ENCODE measurements at regions not wholly inside any gene's neighbourhood (a gene's known extent, or its start where the extent isn't known, plus 50 kb on each side); places are given as distances from the start of the nearest gene placed in this dataset.

DNA sequence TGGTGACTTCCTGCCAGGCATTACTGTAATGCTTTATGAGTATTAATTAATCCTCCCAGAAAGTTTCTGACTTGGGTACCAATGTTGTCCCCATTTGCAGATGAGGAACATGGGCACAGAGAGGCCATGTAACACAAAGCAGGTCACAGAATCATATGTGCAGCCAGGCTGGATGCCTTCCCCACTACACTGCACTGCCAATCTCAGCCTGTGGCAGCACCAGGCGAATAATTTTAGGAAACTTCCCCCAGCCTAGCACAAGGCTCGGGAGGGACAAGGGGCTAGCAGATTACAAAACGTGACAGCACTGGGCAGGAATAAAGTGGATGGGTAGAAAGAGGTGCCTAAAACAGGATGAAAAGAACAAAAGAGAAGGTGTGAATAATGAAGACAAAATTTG lies 331.7 kb upstream of the PROX1 start:
- TF ChIP-seq, protein P1, sequence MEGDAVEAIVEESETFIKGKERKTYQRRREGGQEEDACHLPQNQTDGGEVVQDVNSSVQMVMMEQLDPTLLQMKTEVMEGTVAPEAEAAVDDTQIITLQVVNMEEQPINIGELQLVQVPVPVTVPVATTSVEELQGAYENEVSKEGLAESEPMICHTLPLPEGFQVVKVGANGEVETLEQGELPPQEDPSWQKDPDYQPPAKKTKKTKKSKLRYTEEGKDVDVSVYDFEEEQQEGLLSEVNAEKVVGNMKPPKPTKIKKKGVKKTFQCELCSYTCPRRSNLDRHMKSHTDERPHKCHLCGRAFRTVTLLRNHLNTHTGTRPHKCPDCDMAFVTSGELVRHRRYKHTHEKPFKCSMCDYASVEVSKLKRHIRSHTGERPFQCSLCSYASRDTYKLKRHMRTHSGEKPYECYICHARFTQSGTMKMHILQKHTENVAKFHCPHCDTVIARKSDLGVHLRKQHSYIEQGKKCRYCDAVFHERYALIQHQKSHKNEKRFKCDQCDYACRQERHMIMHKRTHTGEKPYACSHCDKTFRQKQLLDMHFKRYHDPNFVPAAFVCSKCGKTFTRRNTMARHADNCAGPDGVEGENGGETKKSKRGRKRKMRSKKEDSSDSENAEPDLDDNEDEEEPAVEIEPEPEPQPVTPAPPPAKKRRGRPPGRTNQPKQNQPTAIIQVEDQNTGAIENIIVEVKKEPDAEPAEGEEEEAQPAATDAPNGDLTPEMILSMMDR (IDR thresholded peaks at IDR 0.05) = no peak
- Histone ChIP-seq H3K4me1 (peaks cover 3% of the 10 kb centered on the region), H3K4me3 (no peak overlapping the region), H3K9me3 (no peaks in the 10 kb centered on the region), H3K27me3 (ENCODE audit: insufficient read depth in 3 of 3, low read length in 2 of 3) (no peaks in the 10 kb centered on the region), H3K36me3 (ENCODE audit: insufficient read depth in 1 of 2, low read depth in 1 of 2) (no peaks in the 10 kb centered on the region), H3K27ac (no peak overlapping the region)
- ATAC-seq (no peak), DNase-seq (no peak)
- WGBS, 3 donors = 35 to 70% (median 43%) methylated on average over 3 of the region's 3 CpGs
- intact Hi-C loops (cut with DNase I) = no loop called here

DNA sequence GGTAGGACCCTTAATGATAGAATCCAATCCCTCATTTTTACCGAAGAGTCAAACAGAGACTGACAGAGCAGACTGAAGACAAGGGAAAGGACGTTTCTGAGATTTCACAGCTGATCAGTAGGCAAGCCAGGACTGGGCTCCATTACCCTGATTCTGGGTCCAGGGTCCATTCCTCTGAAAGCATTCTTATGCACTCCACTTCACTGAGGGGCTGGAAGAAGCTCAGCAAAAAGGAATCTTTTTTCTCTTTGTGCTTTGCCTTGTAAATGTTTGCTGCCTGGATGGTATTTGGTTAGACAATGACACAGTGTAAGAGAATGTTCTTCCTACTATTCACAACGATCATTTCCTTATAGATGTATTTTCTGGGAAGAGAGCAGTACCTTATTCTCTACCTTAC lies 331.3 kb upstream of the PROX1 start:
- WGBS, 3 donors = 50 to 59% (median 53%) methylated on average over 3 of the region's 3 CpGs

DNA sequence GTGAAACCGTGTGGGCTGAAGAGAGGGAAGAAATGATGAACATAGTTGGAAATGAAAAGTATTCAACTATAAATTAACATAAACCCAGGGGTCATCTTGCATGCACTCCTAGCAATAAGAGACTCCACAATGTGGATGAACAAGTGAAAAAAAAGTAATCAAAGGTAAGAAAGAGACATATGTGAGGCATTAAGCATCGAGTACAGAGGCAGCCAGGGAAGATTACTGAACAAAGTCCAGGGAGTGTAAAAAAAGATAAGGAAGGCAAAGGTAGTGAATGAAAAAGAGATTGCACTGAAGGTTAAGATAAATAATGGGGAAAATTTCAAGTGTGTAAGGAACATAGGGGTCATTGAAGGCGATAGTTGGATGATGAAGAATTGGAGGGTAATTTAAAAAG lies 330.8 kb upstream of the PROX1 start:
- Histone ChIP-seq H3K27ac (no peak overlapping the region), H3K4me1 (peaks cover 3% of the 10 kb centered on the region), H3K27me3 (ENCODE audit: insufficient read depth in 3 of 3, low read length in 2 of 3) (no peaks in the 10 kb centered on the region), H3K4me3 (no peak overlapping the region), H3K9me3 (no peaks in the 10 kb centered on the region), H3K36me3 (ENCODE audit: insufficient read depth in 1 of 2, low read depth in 1 of 2) (no peaks in the 10 kb centered on the region)
- DNase-seq (no peak), ATAC-seq (no peak)
- WGBS, 3 donors = 74 to 81% (median 79%) methylated on average over 3 of the region's 3 CpGs
- TF ChIP-seq, protein P1 (IDR thresholded peaks at IDR 0.05) = no peak
- intact Hi-C loops (cut with DNase I) = no loop called here

More for the DNA sequence above, 331.3 kb upstream of the PROX1 start:
- TF ChIP-seq, protein P1 (IDR thresholded peaks at IDR 0.05) = no peak
- H3K4me1 ChIP-seq = peaks cover 3% of the 10 kb centered on the region
- ATAC-seq (no peak), DNase-seq (no peak)
- H3K36me3 ChIP-seq (ENCODE audit: insufficient read depth in 1 of 2, low read depth in 1 of 2) = no peaks in the 10 kb centered on the region
- no peak overlapping the region for H3K4me3 ChIP-seq
- no peak overlapping the region for H3K27ac ChIP-seq
- intact Hi-C loops (cut with DNase I) = no loop called here
- no peaks in the 10 kb centered on the region for H3K9me3 ChIP-seq
- no peaks in the 10 kb centered on the region for H3K27me3 ChIP-seq (ENCODE audit: insufficient read depth in 3 of 3, low read length in 2 of 3)

DNA sequence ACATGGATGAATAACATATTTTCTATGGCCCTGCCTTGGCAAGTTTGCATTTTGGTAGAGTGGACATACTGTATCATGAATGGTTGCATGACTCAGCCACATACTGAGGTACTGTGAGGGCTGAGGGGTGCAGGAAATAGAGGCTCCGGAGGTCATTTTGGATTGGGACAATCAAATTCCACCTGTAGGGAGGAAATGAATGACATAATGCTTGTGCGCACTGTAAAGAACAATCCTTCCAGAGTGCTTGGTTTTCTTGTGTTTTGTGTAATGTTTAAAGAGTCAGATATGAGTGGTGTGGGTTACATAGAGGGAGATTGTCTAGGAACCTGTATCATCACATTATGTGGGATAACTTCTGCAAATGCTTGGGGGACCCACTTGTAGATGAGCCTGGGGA lies 329.9 kb upstream of the PROX1 start:
- WGBS, 3 donors = 72 to 87% (median 80%) methylated on average over 2 of the region's 2 CpGs
- intact Hi-C loops (cut with DNase I) = no loop called here
- no peaks in the 10 kb centered on the region for H3K27me3 ChIP-seq (ENCODE audit: insufficient read depth in 3 of 3, low read length in 2 of 3)
- no peak overlapping the region for H3K27ac ChIP-seq
- ATAC-seq (no peak), DNase-seq (no peak)
- TF ChIP-seq, protein P1 (IDR thresholded peaks at IDR 0.05) = no peak
- peaks cover 3% of the 10 kb centered on the region for H3K4me1 ChIP-seq
- H3K4me3 ChIP-seq = no peak overlapping the region
- H3K36me3 ChIP-seq (ENCODE audit: insufficient read depth in 1 of 2, low read depth in 1 of 2) = no peaks in the 10 kb centered on the region
- no peaks in the 10 kb centered on the region for H3K9me3 ChIP-seq

DNA sequence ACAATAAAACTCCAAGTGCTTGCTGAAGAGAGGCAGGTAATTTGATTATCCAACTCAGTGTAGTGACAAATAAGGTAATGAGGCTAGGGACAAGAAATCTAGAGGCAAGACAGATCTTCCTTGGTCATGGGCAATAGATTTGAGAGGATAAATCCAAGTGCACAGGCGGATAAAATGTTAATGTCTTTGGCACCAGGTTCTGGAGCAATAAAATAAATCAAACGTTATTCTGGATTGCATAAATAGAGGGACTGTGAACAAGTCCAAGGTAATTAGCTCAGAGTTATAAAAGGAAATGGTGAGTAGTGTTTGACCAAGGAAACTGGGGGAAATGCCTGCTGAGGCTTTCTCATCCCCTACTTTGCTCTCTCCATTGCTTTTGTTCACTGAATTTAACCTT lies 329.3 kb upstream of the PROX1 start:
- DNase-seq = no peak
- peaks cover 3% of the 10 kb centered on the region for H3K4me1 ChIP-seq
- H3K27ac ChIP-seq = no peak overlapping the region
- H3K27me3 ChIP-seq (ENCODE audit: insufficient read depth in 3 of 3, low read length in 2 of 3) = no peaks in the 10 kb centered on the region
- intact Hi-C loops (cut with DNase I) = no loop called here
- peak in 3 of 4 donors; percentile 65 to 73 (median 70) for ATAC-seq
- WGBS, 3 donors = 12 to 27% (median 19%) methylated on average over 2 of the region's 2 CpGs
- no peaks in the 10 kb centered on the region for H3K36me3 ChIP-seq (ENCODE audit: insufficient read depth in 1 of 2, low read depth in 1 of 2)
- TF ChIP-seq, protein P1 (IDR thresholded peaks at IDR 0.05) = no peak
- H3K9me3 ChIP-seq = no peaks in the 10 kb centered on the region
- no peak overlapping the region for H3K4me3 ChIP-seq

Measured in psoas muscle (tissue), 7 donors.